NCI-H146 treated with DMSO at 0.1 percent for 48 hours (cell line): ENCODE measurements at regions not wholly inside any gene's neighbourhood (a gene's known extent, or its start where the extent isn't known, plus 50 kb on each side); places are given as distances from the start of the nearest gene placed in this dataset.

Experiments used
- DNase-seq: peaks from one replicate; lab custom pipeline; 2025; ENCODE audit not compliant: unreplicated experiment; lab: John Stamatoyannopoulos, UW

DNA sequence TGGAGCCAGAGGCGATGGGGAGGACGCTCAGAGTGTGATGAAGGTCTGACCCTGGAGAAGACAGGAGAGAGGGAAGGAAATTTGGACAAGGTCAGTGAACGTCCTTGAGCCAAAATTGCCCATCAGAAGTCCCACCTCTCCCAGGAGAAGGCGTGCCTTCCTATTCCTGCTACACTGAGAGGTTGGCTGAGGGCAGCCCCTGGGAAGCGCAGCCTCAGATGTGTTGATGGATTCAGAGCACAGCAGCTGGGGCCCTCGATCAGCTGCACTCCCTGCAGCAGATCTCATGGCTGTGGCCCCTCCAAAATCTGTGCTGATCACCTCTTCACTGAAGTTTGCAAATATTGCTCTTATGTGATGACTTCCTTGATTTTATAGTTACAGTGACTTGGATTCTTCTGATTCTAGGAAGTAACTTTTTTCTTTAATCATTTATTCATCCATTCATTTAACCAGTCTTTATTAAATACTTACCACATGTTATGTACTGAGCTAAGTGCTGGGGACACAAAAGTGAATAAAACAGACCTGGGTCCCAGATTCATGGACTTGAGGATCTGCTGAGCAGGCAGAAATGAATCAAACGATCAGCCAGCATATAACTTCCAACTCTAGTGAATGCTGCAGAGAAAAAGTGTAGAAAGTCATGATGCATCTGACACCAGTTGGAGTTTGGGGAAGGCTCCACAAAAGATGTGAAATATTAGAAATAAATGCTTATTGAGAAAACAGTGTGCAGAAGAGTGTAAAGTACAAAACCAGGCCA is 69.6 kb upstream of the ARMC2 start:
- DNase-seq, result no peak

DNA sequence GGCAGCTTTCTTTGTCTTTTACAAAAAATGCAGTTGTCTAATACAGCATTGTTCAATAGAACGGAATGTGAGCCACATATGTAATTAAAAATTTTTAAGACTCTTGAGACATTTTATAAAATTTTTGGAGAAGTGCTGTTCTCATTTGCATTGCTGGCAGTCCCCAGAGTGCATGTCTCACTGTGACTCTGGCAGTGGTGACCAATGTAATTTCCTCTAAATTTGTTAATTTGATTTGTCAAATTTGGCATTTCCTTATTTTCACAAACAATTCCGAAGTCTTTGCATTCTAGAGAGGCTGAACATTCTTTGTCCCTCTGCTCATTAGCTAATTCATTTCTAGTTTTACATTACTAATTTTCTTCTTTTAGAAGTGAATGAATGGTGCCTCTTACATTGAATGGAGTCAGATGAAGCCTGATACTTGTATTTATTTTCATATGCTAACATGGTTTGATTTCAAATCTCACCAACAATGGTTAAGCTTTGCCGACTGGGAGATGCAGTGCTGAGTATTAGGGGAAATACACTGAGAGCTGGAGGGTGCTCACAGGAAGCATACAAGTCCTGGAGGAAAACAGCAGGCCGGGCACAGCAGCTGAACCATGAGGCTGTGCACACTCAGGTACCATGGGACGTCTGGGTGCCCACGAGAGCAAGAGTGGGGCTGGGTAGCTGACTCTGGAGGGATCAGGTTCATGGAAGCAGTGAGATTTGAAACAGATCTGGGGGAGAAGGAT is 68.5 kb upstream of the ARMC2 start:
- no peak for DNase-seq

DNA sequence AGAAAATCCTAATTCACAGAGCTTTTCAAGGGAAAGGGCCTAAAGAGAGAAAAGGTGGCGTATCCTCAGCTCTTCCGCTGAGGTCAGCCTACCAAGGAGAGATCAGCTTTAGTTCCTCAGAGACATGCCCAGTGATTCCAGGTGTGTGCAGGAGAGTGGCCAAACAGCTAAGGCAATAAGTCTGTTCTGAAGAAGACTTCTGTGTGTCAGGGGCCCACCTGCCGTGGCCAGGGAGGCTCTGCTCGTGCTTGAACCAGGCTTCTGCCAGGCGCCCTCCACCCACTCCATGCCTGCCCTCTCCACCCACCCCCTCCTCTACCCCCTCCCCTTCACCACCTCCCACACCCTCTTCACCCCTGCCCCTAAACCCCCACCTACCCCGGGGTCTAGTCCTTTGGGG is 67.4 kb upstream of the ARMC2 start:
- no peak for DNase-seq

DNA sequence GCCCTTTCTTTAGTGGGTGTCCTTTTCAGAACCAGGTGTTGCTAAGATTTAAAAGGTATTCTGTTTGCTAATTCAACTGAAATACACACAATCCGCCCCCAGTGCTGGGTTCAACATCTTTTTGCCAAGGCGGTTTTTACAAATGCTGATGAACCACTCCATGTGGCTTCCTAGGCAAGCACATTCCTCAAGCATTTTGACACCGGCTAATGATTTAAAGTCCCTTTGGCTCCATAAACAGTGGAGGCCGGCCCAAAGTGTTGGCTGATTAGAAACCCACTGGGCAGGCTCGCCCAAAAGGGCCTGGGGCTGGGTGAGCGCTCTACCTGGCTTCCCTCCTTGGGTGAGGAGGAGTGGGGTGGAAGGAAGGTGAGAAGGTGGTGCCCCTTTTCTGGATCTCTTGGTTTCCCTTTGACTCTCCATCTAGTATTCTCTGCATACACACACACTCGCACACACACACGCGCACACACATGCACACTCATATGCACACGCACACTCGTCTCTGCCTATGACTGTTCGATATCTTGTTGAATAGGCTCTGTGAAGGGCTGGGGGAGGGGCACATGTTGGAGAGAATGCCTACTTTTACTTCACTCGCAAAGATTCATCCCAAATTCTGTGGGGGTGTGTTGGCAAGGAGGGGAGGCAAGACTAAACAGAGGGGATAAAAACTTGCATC is 66.7 kb upstream of the ARMC2 start:
- no peak for DNase-seq

- DNase-seq, result peak; percentile 9
Measured at GRCh38 chr6:108782179-108783041, 65.8 kb upstream of the ARMC2 start.

GRCh38 chr6:108785653-108786052 is 62.6 kb upstream of the ARMC2 start:
- DNase-seq, result no peak

GRCh38 chr6:108788416-108788815 is 59.8 kb upstream of the ARMC2 start:
- DNase-seq, result no peak

GRCh38 chr6:108789475-108789874 is 58.7 kb upstream of the ARMC2 start:
- DNase-seq, result no peak

- no peak for DNase-seq
Measured at GRCh38 chr6:108791700-108792099, 56.5 kb upstream of the ARMC2 start.

GRCh38 chr6:108793516-108794251 is 54.5 kb upstream of the ARMC2 start:
- no peak for DNase-seq

GRCh38 chr6:108795122-108795521 is 53.1 kb upstream of the ARMC2 start:
- DNase-seq, result no peak

DNA sequence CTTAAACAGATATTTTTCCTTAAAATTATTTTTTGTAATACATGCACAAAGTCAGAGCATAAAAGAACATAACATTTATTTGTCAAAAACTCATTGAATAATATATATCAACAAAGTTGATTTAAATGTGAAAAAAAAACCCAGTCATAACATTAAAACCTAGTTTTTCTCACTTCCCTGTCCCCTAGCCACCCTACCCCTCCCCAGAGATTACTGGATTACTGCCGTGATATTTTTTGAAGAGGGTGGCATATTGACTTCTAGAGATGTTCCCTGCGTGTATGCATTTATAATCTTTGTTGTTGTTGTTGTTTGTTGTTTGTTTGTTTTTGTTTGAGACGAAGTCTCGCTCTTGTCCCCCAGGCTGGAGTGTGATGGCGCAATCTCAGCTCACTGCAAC is 52.4 kb upstream of the ARMC2 start:
- no peak for DNase-seq

- DNase-seq, result no peak
Measured at GRCh38 chr6:108796875-108797274, 51.3 kb upstream of the ARMC2 start.

DNA sequence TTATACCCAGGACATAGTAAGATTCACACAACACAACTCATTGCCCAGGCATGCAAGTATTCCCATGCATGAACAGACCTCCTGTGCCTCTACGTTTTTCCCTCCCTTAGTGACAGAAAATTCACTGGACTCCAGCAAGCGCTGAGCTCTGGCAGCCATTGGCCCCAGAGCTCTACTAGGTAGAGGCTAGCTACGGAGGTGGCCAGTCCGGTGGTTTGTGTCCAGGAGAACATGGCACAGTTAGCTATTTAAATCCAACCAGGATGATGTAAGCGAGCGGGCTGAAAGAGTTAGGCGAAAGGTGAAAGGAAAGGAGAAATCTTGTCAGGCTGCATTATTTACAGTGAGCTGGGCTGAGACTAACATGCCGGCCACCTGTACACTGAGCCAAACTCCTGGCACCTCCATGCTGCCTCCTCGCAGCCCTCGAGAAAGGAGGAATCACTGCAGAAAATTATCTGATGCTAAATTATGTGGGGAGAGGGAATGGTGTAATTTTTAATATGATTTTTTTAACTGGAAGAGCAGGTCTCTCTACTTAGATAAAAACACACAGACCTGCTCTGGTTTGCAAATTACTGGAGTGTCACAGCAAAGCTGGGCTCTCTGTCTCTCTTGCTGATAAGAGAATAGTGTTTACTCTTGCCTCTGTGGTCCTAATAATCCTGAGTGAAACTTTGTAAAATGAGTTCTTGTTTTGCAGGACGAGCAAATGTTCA is 50.1 kb upstream of the ARMC2 start:
- DNase-seq, result no peak
